22Rv1 (cell line): ENCODE measurements at regions not wholly inside any gene's neighbourhood (a gene's known extent, or its start where the extent isn't known, plus 50 kb on each side); places are given as distances from the start of the nearest gene placed in this dataset.

Experiments
- ZFX ChIP-seq: fragments of 450-650 bp; IDR thresholded peaks from 2 replicates; pipeline ENCODE4 v1.6.1; 2017; ENCODE audit warnings: antibody characterized with exemption, borderline replicate concordance
- TF ChIP-seq, protein P1 (sequence below): fragments of 450-650 bp; IDR thresholded peaks from 2 replicates; pipeline ENCODE4 v1.5.1; 2017; ENCODE audit warnings: mild to moderate bottlenecking

- TF ChIP-seq, protein P1, sequence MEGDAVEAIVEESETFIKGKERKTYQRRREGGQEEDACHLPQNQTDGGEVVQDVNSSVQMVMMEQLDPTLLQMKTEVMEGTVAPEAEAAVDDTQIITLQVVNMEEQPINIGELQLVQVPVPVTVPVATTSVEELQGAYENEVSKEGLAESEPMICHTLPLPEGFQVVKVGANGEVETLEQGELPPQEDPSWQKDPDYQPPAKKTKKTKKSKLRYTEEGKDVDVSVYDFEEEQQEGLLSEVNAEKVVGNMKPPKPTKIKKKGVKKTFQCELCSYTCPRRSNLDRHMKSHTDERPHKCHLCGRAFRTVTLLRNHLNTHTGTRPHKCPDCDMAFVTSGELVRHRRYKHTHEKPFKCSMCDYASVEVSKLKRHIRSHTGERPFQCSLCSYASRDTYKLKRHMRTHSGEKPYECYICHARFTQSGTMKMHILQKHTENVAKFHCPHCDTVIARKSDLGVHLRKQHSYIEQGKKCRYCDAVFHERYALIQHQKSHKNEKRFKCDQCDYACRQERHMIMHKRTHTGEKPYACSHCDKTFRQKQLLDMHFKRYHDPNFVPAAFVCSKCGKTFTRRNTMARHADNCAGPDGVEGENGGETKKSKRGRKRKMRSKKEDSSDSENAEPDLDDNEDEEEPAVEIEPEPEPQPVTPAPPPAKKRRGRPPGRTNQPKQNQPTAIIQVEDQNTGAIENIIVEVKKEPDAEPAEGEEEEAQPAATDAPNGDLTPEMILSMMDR = no peak
- TF ChIP-seq ZFX = no peak
Observed at GRCh38 chr1:65629788-65630187, 162.9 kb upstream of the PDE4B start.
